ENCODE measurements at regions not wholly inside any gene's neighbourhood (a gene's known extent, or its start where the extent isn't known, plus 50 kb on each side); places are given as distances from the start of the nearest gene placed in this dataset.

GRCh38 chr10:69692267-69692666 lies 62.2 kb downstream of the FAM241B start:
- Histone ChIP-seq H2AFZ (ENCODE audit: insufficient read depth, low read depth, low read length, poor library complexity, severe bottlenecking) (no peak overlapping the region), H3K36me3 (replicated peaks in 1 of 2; ENCODE audit: control extremely low read depth in 1 of 2, control insufficient read depth in 1 of 2, extremely low read depth in 1 of 2, insufficient read depth in 2 of 2, low read length in 1 of 2) (no peaks in the 10 kb centered on the region), H4K20me1 (ENCODE audit: control insufficient read depth, insufficient read depth, low read length, poor library complexity, severe bottlenecking) (no peaks in the 10 kb centered on the region), H3K4me3 (ENCODE audit: control extremely low read depth in 1 of 5, extremely low read depth in 1 of 5, insufficient read depth in 1 of 5, low read depth in 2 of 5, low read length in 4 of 5) (no peak overlapping the region), H3K9me3 (ENCODE audit: control extremely low read depth in 1 of 3, control insufficient read depth in 2 of 3, insufficient read depth in 1 of 3, low read length in 2 of 3) (peaks cover 0 to 3% (median 0%) of the 10 kb centered on the region in 3 donors), H3K27me3 (replicated peaks in 1 of 4; ENCODE audit: control extremely low read depth in 1 of 4, control insufficient read depth in 3 of 4, insufficient read depth in 4 of 4, low read length in 3 of 4) (peaks cover 0 to 1% (median 0%) of the 10 kb centered on the region in 4 experiments), H3K9ac (ENCODE audit: low read length) (no peak overlapping the region), H3K4me1 (ENCODE audit: control insufficient read depth in 2 of 2, insufficient read depth in 2 of 2, low read length in 2 of 2) (no peaks in the 10 kb centered on the region), H3K79me2 (ENCODE audit: control insufficient read depth, insufficient read depth, low read length) (no peaks in the 10 kb centered on the region), H3K4me2 (replicated peaks; ENCODE audit: low read depth, low read length, poor library complexity, severe bottlenecking) (no peak overlapping the region), H3K27ac (ENCODE audit: low read length in 2 of 2) (no peak overlapping the region)
- WGBS (ENCODE audit: insufficient coverage) = 88% methylated on average over 6 of the region's 6 CpGs
- Mint-ChIP-seq H3K4me3 (no peak overlapping the region), H3K27ac (no peak overlapping the region), H3K9me3 (ENCODE audit: insufficient read depth) (no peaks in the 10 kb centered on the region), H3K27me3 (peaks cover 18% of the 10 kb centered on the region), H3K4me1 (no peaks in the 10 kb centered on the region)
- no peak for ATAC-seq (ENCODE audit: low read depth)
- intact Hi-C loops (cut with micrococcal nuclease) = no loop called here
- ChIA-PET POLR2A (no interaction called here), CTCF (no interaction called here)
- TF ChIP-seq CTCF (IDR thresholded peaks at IDR 0.05) = no peak
- no peak for TF ChIP-seq EZH2 (IDR thresholded peaks at IDR 0.05; ENCODE audit: borderline replicate concordance, insufficient read depth, low read depth, low read length, poor library complexity, severe bottlenecking)
- DNase-seq = no peak

- Mint-ChIP-seq H3K4me3 (no peak overlapping the region), H3K27me3 (peaks cover 15% of the 10 kb centered on the region), H3K9me3 (ENCODE audit: insufficient read depth) (no peaks in the 10 kb centered on the region), H3K27ac (no peak overlapping the region), H3K4me1 (no peaks in the 10 kb centered on the region)
- CTCF ChIA-PET = no interaction called here
- TF ChIP-seq CTCF (IDR thresholded peaks at IDR 0.05) = no peak
- TF ChIP-seq EZH2 (IDR thresholded peaks at IDR 0.05; ENCODE audit: borderline replicate concordance, insufficient read depth, low read depth, low read length, poor library complexity, severe bottlenecking) = no peak
- Histone ChIP-seq H3K9me3 (ENCODE audit: control extremely low read depth in 1 of 3, control insufficient read depth in 2 of 3, insufficient read depth in 1 of 3, low read length in 2 of 3) (peaks cover 0 to 3% (median 0%) of the 10 kb centered on the region in 3 donors), H3K27me3 (replicated peaks in 1 of 4; ENCODE audit: control extremely low read depth in 1 of 4, control insufficient read depth in 3 of 4, insufficient read depth in 4 of 4, low read length in 3 of 4) (no peaks in the 10 kb centered on the region), H3K27ac (ENCODE audit: low read length in 2 of 2) (no peak overlapping the region), H2AFZ (ENCODE audit: insufficient read depth, low read depth, low read length, poor library complexity, severe bottlenecking) (no peak overlapping the region), H3K4me1 (ENCODE audit: control insufficient read depth in 2 of 2, insufficient read depth in 2 of 2, low read length in 2 of 2) (no peaks in the 10 kb centered on the region), H3K9ac (ENCODE audit: low read length) (no peak overlapping the region), H3K4me2 (replicated peaks; ENCODE audit: low read depth, low read length, poor library complexity, severe bottlenecking) (no peak overlapping the region), H3K4me3 (ENCODE audit: control extremely low read depth in 1 of 5, extremely low read depth in 1 of 5, insufficient read depth in 1 of 5, low read depth in 2 of 5, low read length in 4 of 5) (no peak overlapping the region), H3K36me3 (replicated peaks in 1 of 2; ENCODE audit: control extremely low read depth in 1 of 2, control insufficient read depth in 1 of 2, extremely low read depth in 1 of 2, insufficient read depth in 2 of 2, low read length in 1 of 2) (no peaks in the 10 kb centered on the region), H3K79me2 (ENCODE audit: control insufficient read depth, insufficient read depth, low read length) (no peaks in the 10 kb centered on the region), H4K20me1 (ENCODE audit: control insufficient read depth, insufficient read depth, low read length, poor library complexity, severe bottlenecking) (no peaks in the 10 kb centered on the region)
- WGBS (ENCODE audit: insufficient coverage) = 78% methylated on average over 4 of the region's 6 CpGs
- intact Hi-C loops (cut with micrococcal nuclease) = no loop called here
- no peak for ATAC-seq (ENCODE audit: low read depth)
- DNase-seq = no peak
- POLR2A ChIA-PET = no interaction called here
These were observed 62.8 kb downstream of the FAM241B start for GRCh38 chr10:69692891-69693290.
